LNCAP (cell line): ENCODE measurements at regions not wholly inside any gene's neighbourhood (a gene's known extent, or its start where the extent isn't known, plus 50 kb on each side); places are given as distances from the start of the nearest gene placed in this dataset.

Source experiments
- TF ChIP-seq, protein P1 (sequence below): fragments of 450-650 bp; IDR thresholded peaks from 2 replicates; pipeline ENCODE4 v1.5.1; 2017; ENCODE audit warnings: mild to moderate bottlenecking

GRCh38 chr4:23577398-23577797 lies 312.4 kb downstream of the PPARGC1A start:
- TF ChIP-seq, protein P1, sequence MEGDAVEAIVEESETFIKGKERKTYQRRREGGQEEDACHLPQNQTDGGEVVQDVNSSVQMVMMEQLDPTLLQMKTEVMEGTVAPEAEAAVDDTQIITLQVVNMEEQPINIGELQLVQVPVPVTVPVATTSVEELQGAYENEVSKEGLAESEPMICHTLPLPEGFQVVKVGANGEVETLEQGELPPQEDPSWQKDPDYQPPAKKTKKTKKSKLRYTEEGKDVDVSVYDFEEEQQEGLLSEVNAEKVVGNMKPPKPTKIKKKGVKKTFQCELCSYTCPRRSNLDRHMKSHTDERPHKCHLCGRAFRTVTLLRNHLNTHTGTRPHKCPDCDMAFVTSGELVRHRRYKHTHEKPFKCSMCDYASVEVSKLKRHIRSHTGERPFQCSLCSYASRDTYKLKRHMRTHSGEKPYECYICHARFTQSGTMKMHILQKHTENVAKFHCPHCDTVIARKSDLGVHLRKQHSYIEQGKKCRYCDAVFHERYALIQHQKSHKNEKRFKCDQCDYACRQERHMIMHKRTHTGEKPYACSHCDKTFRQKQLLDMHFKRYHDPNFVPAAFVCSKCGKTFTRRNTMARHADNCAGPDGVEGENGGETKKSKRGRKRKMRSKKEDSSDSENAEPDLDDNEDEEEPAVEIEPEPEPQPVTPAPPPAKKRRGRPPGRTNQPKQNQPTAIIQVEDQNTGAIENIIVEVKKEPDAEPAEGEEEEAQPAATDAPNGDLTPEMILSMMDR: no peak

- TF ChIP-seq, protein P1: no peak
These were observed 317.5 kb downstream of the PPARGC1A start for GRCh38 chr4:23572382-23572781.

DNA sequence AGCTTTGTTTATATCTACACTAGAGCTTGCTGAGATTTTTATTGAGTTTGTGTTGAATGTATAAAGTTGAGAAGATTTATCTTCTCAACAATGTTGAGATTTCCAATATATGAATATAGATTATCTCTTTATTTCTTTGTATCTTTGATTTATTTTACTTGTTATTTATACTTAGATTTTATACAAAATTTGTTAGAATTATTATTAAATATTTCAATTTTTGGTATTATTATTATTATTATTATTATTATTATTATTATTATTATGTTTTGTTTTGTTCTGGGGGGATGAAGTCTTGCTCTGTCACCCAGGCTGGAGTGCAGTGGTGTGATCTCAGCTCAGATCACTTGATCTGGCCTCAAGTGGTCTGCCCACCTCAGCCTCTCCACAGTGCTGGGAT lies 322.5 kb downstream of the PPARGC1A start:
- TF ChIP-seq, protein P1: no peak

DNA sequence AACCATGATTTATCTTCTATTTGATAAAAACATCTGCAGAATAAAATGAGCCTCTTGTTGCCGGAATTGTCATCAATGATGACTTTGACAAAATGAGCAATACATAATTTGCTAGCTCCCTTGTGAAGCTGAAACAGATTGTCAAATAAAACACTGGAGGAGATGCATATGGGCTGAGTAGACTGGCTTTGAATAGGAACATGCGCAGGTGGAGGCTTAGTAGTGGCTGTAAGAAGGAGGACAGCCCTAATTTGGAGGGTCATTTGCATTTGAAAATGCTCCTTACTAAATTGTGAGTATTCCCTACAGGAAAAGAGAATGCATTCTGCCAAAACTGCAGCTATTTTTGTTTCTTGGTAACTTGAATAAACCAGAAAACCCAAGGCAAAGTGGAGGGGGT lies 329.1 kb downstream of the PPARGC1A start:
- TF ChIP-seq, protein P1: no peak

DNA sequence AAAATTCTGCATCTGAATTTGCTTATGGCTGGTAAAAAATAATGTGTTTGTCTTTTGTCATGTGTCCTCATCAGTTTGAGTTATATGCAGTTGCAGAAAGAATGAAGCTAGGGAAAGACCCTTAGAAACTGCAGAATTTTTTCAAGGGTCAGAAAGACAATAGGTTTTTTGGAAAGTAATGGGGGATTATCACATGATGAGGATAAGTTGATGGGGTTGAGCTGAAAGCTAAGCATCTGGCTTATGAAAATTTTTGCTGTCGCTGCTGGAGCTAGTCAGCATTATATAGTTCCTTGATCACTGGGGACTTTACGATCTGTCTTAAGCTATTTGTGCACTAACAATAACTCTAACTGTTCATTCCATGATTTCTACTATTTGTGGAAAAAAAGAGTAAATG lies 331.7 kb downstream of the PPARGC1A start:
- TF ChIP-seq, protein P1: no peak

- TF ChIP-seq, protein P1: no peak
These were observed 342.2 kb downstream of the PPARGC1A start for GRCh38 chr4:23547601-23548000.

GRCh38 chr4:23547096-23547495 lies 342.8 kb downstream of the PPARGC1A start:
- TF ChIP-seq, protein P1: no peak

DNA sequence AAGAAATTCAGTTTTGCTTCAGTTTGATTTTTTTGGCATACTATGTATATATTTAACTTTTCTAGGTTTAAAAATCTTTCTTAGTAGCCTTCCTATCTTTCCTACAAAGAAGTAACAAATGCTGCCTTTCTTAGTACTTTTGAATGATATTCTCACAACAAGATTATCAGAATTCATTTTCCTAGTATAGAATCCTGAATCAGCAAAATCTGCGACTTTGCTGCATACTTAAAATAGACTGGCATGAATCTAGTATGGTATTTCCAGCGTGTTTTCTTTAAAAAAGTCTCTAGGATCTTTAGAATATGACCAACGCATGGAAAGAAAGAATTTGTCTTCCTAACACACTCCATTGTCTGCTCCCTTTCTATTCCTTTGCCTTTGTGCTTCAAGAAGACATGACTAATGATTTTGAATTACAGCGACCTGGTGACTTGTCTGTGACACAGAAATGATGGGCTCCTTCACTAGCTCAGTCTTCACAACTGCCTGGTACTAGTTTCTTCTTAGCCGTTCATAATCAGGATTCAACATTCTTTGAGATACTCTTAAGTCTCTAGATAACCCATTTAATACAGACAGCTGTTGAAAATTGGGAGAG lies 349.8 kb downstream of the PPARGC1A start:
- TF ChIP-seq, protein P1: no peak
